ENCODE measurements at regions not wholly inside any gene's neighbourhood (a gene's known extent, or its start where the extent isn't known, plus 50 kb on each side); places are given as distances from the start of the nearest gene placed in this dataset.
"Not testable (repeated sequence)": the region's sequence is repeated elsewhere in the genome, so short reads cannot be mapped to it uniquely, and the experiment has no call there.

DNA sequence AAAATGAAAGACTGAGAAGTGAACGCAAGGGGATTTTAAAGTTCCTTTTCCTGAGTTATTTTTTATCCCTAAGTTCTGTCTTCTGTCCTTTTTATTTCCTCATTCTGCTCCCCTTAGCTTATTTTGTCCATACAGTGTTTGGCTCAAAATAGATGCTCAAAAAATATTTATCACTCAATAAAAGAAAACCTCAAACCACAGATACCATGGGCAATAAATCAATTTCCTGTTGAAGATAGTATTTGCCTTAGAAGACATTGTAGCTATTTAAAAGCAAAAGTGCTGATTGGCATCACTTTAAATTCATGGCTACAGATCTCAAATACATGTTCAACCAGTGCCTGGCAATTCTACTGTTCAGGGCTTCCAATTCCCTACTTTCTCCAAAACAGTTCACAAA is 316.5 kb upstream of the ADAMTS9 start:
- no peak for DNase-seq (ENCODE audit: low read depth)

DNA sequence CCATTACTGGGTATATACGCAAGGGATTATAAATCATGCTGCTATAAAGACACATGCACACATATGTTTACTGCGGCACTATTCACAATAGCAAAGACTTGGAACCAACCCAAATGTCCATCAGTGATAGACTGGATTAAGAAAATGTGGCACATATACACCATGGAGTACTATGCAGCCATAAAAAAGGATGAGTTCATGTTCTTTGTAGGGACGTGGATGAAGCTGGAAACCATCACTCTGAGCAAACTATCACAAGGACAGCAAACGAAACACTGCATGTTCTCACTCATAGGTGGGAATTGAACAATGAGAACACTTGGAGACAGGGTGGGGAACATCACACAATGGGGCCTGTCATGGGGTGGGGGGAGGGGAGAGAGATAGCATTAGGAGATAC is 313.3 kb upstream of the ADAMTS9 start:
- not testable (repeated sequence) for DNase-seq (ENCODE audit: low read depth)

DNA sequence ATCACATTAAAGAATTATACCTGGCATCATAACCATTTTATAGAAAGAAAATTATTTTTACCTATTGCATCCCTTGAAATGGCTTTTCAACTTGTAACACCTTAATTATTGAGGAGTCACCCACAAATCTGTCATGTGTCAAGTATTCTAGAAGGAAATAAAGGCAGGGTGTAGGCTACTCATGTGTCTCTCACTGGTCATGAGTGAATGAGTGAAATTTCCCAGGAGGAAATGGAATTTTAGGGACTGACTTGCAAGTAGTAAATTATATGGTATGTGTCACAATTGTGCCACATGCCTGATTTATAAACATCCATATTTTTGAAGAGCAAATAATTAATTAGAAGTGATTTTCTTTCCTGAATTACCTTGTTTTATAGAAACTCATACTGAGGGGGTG is 310.5 kb upstream of the ADAMTS9 start:
- no peak for DNase-seq (ENCODE audit: low read depth)

DNA sequence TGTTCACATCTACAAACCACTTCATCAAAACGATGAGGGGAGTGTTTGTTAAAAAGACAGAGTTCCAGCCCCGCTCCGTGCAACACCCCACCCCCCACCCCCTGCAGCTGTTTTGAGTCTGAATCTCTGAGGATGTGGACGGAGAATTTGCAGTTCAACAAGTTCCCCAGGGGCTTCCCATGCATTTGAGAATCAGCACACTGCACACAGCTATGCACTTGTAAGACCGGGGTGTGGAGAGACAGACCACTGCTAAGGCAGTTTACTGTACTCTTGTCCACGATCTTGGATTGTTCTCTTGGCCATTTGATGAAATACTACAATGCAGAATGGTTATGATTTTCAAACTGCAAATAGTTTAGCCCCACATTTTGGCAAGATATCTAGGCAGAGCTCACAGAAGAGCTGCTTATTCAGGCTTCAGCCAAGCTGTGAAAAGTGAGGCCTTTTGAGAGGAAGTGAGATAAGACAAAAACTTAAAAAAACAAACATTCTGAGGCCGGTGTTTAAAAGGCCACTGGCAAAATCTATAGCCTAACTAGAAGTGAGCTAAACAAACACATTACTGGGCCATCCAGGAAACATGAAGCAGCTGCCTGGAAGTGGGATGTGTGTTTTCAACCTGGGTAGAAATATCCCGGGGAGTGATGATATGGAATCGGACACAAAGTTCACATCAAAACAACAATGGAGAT is 308.2 kb upstream of the ADAMTS9 start:
- peak; percentile 36 for DNase-seq (ENCODE audit: low read depth)

DNA sequence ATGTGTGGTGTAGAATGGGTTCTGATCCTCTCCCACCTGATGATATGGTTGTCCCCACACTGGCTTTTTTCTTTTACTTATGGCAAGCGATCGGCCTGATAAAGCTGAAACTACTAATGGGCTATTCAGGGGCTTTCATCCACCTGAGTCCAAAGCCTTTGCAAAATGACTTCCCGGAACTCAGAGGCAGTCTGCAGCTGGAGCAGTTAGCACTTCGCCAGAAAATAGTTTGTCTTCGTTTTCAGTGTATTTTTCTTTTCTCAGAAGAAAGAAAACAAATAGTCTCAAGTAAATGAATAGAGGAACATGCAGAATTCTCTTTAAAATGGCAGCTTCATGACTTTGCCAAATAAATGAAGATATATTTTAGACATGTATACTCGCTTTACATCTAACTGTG is 306.0 kb upstream of the ADAMTS9 start:
- no peak for DNase-seq (ENCODE audit: low read depth)

DNA sequence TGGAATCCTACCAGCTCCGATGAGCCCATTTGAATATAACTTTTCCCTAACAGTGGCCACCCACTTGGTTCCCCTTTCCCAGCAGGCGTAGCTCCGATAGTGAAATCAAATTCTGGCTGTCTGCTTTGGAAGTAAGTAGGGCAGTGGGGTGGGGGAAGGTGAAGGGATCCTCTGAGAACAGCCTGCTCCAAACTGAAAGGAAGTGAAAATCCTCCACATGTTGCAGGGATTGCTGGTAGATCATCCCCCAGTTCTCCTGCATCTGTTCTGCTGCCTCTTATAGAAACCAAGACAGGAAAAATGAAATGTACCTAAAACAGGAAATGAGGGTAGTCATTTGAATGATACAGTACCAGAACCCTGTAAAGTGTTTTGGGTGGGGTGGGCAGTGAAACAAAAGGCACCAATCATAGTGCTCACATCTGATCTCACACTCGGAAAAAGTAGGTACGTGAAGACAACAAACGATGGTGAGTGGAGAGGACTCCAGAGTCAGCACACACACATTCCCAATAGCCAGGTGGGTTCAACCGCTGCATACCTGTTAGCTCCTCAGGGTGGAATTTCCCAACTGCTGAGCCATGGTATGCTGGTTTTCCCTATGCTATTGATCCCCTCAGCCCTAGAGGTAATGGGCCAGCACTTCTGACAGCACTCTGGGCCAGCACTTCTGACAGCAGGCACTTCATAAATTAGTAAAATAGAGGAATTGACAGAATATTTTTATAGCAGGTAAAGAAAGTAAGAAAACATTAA is 304.9 kb upstream of the ADAMTS9 start:
- DNase-seq (ENCODE audit: low read depth): no peak

DNA sequence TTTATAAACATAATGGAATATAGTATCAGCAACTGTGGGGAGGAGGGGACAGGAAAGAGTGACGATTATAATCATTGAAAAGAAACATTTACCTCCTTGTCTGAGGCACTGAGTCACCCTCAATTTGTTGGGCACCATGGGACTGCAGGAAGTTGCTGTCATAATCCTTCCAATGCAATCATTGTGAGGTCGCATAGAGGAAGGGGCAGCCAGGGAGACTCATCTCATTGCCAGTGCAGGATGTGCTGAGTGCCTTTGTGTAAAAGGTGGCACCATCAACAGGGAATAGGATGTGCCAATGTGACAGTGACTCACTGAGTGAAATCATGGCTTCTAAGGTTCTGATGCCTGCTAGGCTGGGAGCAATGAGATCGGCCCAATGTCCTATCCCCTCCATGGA is 300.4 kb upstream of the ADAMTS9 start:
- no peak for DNase-seq (ENCODE audit: low read depth)

DNA sequence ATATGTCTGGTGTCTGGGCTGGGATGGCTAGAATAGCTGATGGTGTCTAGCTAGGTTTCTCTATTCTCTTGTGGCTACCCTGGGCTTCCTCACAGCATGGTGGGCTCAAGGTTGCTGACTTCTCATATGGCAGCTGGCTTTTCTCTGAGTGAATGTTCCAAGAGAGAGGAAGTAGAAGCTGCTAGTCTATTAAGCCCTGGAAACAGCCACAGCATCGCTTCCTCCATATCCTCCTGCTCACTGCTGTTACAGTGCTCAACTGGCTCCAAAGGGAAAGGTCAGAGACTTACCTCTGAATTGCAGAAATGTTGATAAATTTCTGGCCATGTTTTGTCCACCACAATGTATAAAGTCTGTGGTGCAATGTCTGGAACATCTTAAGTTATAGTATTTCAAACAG is 299.9 kb upstream of the ADAMTS9 start:
- no peak for DNase-seq (ENCODE audit: low read depth)

DNA sequence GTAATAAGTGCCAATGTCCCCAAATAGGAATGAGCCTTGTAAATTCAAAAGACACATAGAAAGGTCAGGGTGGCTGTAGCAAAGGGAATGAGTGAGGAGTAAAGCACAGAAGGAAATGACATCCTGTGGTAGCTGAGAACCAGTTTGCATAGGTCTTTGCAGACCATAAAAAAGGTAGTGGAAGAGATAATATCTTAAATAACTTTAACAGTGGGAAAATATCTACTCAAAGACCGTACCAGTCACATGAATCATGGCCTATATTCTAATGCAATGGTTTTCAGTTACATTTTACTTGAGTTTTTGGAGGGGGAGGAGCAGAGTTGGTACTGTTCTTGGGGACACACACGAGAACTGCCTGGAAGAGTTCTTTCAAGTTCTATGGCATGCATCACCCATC is 297.3 kb upstream of the ADAMTS9 start:
- no peak for DNase-seq (ENCODE audit: low read depth)

DNA sequence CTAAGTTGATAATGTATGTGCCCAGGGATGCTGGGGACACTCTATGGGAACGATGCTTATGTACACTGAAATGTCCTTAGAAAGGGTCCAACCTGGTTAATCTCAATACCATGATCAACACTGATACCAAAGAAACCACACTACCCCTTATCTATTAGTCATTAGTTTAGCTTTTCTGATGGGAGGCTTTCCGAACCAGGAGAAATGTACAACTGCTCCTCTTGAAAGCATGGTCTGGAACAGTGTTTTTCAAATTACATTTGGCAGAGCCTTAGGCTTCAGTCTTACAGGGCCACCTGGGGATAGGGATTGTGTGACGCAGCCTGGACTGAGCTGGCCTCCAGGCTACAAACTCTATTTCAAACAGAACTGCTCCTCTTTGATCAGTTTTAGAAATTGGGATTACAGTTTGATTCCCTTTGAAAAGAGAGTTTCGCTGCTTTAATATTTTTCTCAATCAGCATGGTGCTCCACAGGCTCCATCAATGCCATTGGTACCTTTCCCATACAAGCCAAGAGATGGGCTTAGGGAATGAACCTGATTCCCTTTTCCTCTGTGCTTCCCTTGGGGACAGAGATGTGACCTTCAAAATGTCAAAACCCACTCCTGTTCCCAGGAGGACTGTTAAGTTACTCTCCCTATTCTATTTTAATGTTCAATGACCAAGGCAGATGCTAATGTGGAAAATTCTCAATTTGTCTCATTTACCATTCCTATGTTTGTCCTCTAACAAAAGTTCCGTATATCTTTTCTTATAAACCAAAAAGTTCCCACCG is 296.0 kb upstream of the ADAMTS9 start:
- no peak for DNase-seq (ENCODE audit: low read depth)

DNA sequence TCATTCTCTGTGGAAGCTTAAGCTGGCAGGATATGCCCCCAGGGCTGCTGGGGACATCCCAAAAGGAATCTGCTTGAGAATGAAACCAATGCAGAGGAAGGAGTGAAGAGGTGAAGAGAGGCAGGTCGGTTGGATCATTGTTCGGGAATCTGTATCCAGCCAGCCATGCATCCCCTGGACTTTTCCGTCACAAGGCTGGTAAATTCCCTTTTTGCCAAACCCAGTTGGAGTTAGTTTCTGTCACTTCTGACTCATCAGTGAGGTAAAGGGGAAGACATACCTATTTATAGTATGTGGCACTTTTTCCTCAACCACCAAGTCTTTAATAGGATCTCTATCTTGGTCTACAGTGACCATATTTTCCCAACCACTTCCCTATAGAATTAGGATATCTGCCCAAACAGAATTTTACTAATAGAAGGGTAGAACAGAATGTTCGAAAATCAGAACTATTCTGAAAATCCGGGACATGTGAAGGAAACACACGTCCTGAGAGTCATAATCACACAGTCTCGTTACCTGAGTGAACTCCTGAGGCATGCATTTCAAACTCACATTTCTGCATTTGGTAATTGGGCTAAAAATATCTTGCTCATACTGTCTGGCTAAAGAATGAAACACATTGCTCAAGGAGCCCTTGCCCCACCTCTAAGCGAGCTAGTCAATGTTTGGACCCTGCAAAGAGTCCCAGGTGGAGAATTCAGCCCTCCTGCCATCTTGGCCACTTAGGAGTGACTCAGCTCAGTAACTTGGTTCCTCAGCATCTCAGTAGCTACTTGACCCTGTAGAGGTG is 289.7 kb upstream of the ADAMTS9 start:
- no peak for DNase-seq (ENCODE audit: low read depth)

DNA sequence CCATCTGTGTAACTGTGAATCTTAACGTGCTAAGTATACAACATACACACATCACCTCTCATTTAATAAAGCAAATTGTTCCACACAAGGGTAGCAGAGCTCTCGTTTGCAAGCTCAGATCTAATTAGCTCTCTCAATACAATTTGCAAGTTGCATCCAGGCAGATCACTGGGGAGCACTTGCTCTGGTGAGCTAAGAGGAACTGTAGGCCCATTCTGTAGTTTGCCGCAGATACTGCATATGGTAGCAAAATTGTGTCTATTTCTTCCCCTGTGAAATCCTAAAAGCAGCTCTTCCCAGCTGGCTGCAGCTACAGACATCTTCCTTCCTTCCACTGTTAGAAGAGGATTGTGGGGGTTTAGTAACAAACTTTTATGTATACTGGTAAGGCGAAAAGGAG is 288.7 kb upstream of the ADAMTS9 start:
- DNase-seq (ENCODE audit: low read depth): no peak

DNA sequence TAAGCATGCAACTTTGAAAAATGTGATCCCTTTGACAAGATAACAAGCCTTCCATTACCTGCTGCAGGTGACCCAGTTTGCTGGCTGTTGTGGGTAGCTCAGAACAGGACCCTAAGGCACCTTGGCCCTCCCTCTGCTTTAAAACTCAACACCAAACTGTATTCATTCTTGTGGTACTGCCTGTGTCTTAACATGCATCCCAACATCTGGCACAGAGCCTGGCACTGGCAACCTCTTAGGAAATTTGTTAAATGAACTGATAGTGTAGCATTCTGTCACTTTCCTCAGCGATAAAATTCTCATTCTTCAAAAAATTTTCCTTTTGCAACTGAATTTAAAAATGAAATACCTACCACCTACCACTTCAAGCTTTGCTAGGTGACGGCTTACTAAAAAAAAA is 287.3 kb upstream of the ADAMTS9 start:
- no peak for DNase-seq (ENCODE audit: low read depth)

DNA sequence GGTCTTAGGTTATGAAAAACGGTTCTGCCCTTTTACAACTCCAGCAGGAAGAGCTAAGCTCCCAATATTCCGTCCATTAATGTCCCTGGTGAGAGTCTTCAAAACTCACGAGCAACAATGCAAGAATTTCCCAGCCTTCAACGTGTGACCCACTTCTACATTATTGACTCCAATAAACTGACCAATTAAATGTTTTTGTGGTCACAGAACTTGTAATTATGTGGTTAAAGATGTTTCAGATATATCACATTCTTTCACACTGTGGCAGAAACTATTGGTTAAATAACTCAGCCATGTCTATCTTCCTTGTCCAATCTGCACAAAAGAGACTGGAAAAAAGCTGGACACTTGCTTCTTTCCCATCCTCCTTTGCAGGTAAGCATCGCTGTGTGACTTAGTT is 286.6 kb upstream of the ADAMTS9 start:
- DNase-seq (ENCODE audit: low read depth): no peak

DNA sequence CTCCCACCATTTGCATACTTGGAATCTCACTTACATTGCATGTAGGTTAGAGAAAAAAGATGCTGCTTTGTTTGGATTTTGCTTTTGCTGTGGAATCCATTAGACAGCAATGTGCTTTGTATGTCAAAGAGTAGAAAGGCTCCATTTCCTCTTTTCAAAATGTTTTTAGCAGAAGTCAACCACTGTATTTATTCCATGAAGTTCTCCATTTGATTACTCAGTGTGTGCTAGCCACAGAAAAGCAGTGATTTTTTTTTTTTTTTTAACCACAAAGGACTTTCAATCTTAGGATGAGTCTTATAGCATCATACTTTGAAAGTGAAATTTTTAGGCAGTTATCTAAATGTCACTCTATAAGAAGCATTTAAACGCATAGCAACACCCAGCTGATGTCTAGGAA is 285.0 kb upstream of the ADAMTS9 start:
- no peak for DNase-seq (ENCODE audit: low read depth)

DNA sequence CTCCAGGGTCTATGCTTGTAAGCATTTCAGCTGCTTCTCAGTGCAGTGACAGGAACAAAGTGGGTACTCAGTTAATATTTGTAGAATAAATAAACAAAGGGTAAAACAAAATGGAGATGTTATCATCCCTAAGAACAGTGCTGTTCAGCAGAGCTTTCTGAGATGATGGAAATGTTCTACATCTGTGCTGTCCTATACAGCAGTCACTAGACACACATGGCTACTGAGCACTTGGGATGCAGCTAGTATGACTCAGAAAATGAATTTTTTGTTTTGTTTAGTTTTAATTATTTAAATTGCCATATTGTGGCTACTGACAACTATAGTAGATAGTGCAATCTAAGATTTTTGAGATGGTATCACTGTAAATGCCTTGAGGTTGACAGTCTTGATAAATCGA is 283.8 kb upstream of the ADAMTS9 start:
- DNase-seq (ENCODE audit: low read depth): no peak

DNA sequence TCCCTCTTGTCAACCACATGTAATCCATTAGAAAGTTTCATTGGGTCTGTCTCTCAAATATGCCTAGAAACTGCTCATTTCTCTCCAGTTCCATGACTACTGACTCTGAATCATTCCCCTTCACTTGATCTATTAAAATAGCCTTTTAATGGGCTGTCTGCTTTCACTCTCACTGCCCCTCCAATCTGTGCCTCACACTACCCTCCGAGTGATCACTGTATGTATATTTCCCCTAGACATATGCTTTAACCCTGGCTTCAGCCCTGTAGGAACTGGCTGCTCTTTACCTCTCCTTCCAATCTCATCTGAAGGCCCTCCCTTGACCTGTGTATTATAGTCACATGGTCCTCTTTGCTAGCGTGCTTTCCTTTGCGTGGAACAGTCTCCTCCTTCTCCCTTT is 282.8 kb upstream of the ADAMTS9 start:
- no peak for DNase-seq (ENCODE audit: low read depth)

DNA sequence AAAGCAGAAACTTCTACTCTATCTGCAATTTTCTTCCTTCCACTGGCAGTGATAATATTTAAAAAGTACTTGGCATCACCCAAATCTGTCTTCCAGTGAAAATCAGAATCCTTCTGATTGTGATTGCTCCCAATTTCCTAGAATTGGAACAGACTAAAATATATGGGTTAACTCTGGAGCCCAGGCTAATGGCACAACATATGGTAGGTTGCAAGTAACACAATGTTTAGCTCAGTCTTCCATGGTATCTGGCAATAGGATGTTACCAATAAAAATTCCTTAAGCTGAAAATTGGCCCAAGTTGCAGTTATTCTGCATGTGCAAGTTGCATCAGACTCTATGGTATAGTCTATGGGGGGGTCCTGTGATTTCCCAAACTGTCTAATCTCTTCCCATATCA is 273.5 kb upstream of the ADAMTS9 start:
- DNase-seq (ENCODE audit: low read depth): no peak

DNA sequence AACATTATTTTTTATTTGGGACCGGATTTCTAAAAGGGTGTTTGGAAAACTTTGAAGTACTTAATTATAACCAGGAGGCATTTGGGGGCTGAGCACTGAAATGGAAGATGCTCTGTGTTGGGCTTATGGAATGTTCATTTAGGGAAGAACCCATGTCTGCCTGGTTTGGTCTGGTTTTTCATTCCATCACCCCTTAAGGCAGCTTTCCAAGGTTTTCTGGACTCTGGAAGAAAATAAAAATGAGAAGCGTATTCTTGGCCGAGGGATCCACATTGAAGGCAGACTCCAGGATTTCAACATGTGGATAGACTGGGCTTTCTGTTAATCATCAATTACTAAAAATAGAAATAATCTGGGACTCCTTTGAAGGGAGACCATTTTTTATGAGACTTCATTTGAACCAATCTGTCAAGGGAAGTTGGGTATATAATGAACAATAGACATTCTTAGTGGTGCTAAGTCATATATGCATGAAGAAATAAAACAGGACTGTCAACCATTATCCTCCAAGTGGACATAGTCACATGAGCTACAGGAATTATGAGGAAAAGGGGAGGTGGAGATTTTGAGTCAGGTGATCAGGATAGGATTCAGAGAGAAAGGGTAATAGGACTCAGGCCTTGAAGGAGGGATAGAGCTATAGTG is 270.5 kb upstream of the ADAMTS9 start:
- DNase-seq (ENCODE audit: low read depth): no peak

DNA sequence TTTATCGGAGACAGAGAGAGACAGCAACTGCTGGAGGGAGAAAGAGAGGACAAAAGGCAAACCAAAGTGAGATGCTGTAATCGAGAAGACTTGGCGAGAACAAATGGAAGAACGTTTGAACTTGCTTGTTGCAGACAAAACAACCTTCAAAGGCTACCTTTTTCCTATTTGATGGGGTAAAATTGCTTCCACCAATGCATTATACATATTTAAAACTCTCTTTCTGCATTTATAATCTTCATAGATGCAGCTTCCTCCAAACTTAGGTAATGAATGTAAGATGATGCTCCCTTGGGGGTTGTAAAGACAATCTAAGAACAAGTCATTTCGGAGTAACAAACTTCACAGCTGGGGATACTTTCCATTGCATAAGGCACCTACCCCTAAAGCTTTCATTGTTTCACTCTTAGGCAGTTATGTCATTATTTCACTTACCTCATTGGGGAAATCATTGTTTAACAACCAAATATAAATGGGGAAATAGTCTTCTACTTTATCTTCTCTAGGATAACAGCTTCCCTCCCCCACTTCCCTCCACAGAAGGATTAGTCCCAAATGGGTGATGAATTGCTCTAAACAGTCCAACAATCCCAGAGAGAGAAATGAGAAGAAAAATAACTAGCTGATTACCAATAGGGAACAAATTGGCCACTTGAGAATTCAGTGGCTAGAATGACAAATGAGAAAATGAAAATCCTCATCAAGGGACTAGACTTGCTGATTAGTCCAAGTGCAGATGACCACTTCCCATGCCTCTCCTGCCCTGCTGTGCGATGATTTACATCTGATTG is 269.8 kb upstream of the ADAMTS9 start:
- no peak for DNase-seq (ENCODE audit: low read depth)
